Osteoblast (primary cell): ENCODE measurements at regions not wholly inside any gene's neighbourhood (a gene's known extent, or its start where the extent isn't known, plus 50 kb on each side); places are given as distances from the start of the nearest gene placed in this dataset.

Source experiments
- DNase-seq: peaks from one replicate; pipeline ENCODE4 v3.0.0; 2011; ENCODE audit warnings: low spot score, mixed read lengths; ENCODE audit not compliant: insufficient read length; ENCODE audit errors: missing footprints
- H2AFZ ChIP-seq: 2 replicates; pipeline ENCODE4 v1.6.0; 2011; ENCODE audit warnings: mild to moderate bottlenecking, low read length
- H3K27ac ChIP-seq: 2 replicates; pipeline ENCODE4 v1.5.1; 2011; ENCODE audit warnings: mild to moderate bottlenecking, low read depth, low read length, moderate library complexity
- H3K27me3 ChIP-seq: 2 replicates; pipeline ENCODE4 v1.6.0; 2012; ENCODE audit warnings: mild to moderate bottlenecking, control low read depth, inconsistent platforms, low read length, moderate library complexity; ENCODE audit not compliant: insufficient read depth
- H3K36me3 ChIP-seq: 2 replicates; pipeline ENCODE4 v1.5.1; 2011; ENCODE audit warnings: mild to moderate bottlenecking, low read length, control low read depth, moderate library complexity; ENCODE audit not compliant: insufficient read depth
- H3K4me1 ChIP-seq: 2 replicates; pipeline ENCODE4 v1.5.1; 2011; ENCODE audit warnings: mild to moderate bottlenecking, low read length, control low read depth, moderate library complexity; ENCODE audit not compliant: insufficient read depth
- H3K4me2 ChIP-seq: 2 replicates; pipeline ENCODE4 v1.6.0; 2011; ENCODE audit warnings: mild to moderate bottlenecking, low read length; ENCODE audit not compliant: insufficient read depth
- H3K4me3 ChIP-seq: fragments of 200-600 bp; sonication (generic); 3 replicates; pipeline ENCODE4 v1.5.1; 2012; ENCODE audit warnings: mild to moderate bottlenecking, low read length, inconsistent platforms; ENCODE audit not compliant: insufficient read depth
- H3K79me2 ChIP-seq: 2 replicates; pipeline ENCODE4 v1.6.0; 2012; ENCODE audit warnings: mild to moderate bottlenecking, low read length, control low read depth, inconsistent platforms; ENCODE audit not compliant: insufficient read depth
- H3K9me3 ChIP-seq: 2 replicates; pipeline ENCODE4 v1.5.1; 2011; ENCODE audit warnings: low read depth, low read length, control low read depth
- H4K20me1 ChIP-seq: 2 replicates; pipeline ENCODE4 v1.6.0; 2012; ENCODE audit warnings: mild to moderate bottlenecking, low read length, control low read depth; ENCODE audit not compliant: insufficient read depth
- CTCF ChIP-seq: IDR thresholded peaks from 2 replicates; pipeline ENCODE4 v1.5.1; 2011; ENCODE audit warnings: mild to moderate bottlenecking, low read depth, low read length, moderate library complexity; ENCODE audit errors: extremely low read depth

GRCh38 chr4:125677665-125678307, 363.0 kb downstream of the FAT4 start:
- Histone ChIP-seq H3K36me3 (no peaks in the 10 kb centered on the region), H3K4me2 (peak overlapping the region; percentile 60), H3K79me2 (no peaks in the 10 kb centered on the region), H3K4me3 (no peak overlapping the region), H4K20me1 (no peaks in the 10 kb centered on the region), H2AFZ (peak overlapping the region; percentile 75), H3K4me1 (peaks cover 3% of the 10 kb centered on the region), H3K27ac (no peak overlapping the region), H3K27me3 (no peaks in the 10 kb centered on the region), H3K9me3 (no peaks in the 10 kb centered on the region)
- DNase-seq, result peak; percentile 46
- TF ChIP-seq CTCF, result no peak

GRCh38 chr4:125679989-125680388, 365.2 kb downstream of the FAT4 start:
- H3K4me3 ChIP-seq, result no peak overlapping the region
- H3K9me3 ChIP-seq, result no peaks in the 10 kb centered on the region
- H3K4me1 ChIP-seq, result peaks cover 3% of the 10 kb centered on the region
- no peak overlapping the region for H3K4me2 ChIP-seq
- H3K79me2 ChIP-seq, result no peaks in the 10 kb centered on the region
- no peaks in the 10 kb centered on the region for H4K20me1 ChIP-seq
- H3K27ac ChIP-seq, result no peak overlapping the region
- TF ChIP-seq CTCF, result no peak
- no peaks in the 10 kb centered on the region for H3K36me3 ChIP-seq
- DNase-seq, result no peak
- H2AFZ ChIP-seq, result no peak overlapping the region
- H3K27me3 ChIP-seq, result no peaks in the 10 kb centered on the region

GRCh38 chr4:125681240-125681639, 366.5 kb downstream of the FAT4 start:
- Histone ChIP-seq H3K36me3 (no peaks in the 10 kb centered on the region), H3K9me3 (no peaks in the 10 kb centered on the region), H3K4me1 (peaks cover 3% of the 10 kb centered on the region), H3K4me2 (peak overlapping the region; percentile 70), H3K79me2 (no peaks in the 10 kb centered on the region), H3K27me3 (no peaks in the 10 kb centered on the region), H4K20me1 (no peaks in the 10 kb centered on the region), H3K4me3 (peak overlapping the region; percentile 63), H2AFZ (peak overlapping the region; percentile 80), H3K27ac (no peak overlapping the region)
- DNase-seq, result peak; percentile 56
- no peak for TF ChIP-seq CTCF

GRCh38 chr4:125682730-125683129, 368.0 kb downstream of the FAT4 start:
- no peak for TF ChIP-seq CTCF
- no peak overlapping the region for H3K27ac ChIP-seq
- H4K20me1 ChIP-seq, result no peaks in the 10 kb centered on the region
- no peak overlapping the region for H3K4me3 ChIP-seq
- peaks cover 3% of the 10 kb centered on the region for H3K4me1 ChIP-seq
- no peaks in the 10 kb centered on the region for H3K36me3 ChIP-seq
- H3K9me3 ChIP-seq, result no peaks in the 10 kb centered on the region
- no peak overlapping the region for H2AFZ ChIP-seq
- no peaks in the 10 kb centered on the region for H3K79me2 ChIP-seq
- no peaks in the 10 kb centered on the region for H3K27me3 ChIP-seq
- DNase-seq, result no peak
- H3K4me2 ChIP-seq, result no peak overlapping the region
